GM18498 (cell line): ENCODE measurements at regions not wholly inside any gene's neighbourhood (a gene's known extent, or its start where the extent isn't known, plus 50 kb on each side); places are given as distances from the start of the nearest gene placed in this dataset.
"Not testable (repeated sequence)": the region's sequence is repeated elsewhere in the genome, so short reads cannot be mapped to it uniquely, and the experiment has no call there.

Experiments
- ATAC-seq: cut with Tn5 transposase; IDR thresholded peaks from one replicate; pipeline ENCODE4 v1.9.1; 2021; ENCODE audit warnings: mild to moderate bottlenecking, moderate library complexity; ENCODE audit not compliant: unreplicated experiment

GRCh38 chr7:32765185-32765584 is 126.4 kb downstream of the KBTBD2 start:
- ATAC-seq, result no peak

DNA sequence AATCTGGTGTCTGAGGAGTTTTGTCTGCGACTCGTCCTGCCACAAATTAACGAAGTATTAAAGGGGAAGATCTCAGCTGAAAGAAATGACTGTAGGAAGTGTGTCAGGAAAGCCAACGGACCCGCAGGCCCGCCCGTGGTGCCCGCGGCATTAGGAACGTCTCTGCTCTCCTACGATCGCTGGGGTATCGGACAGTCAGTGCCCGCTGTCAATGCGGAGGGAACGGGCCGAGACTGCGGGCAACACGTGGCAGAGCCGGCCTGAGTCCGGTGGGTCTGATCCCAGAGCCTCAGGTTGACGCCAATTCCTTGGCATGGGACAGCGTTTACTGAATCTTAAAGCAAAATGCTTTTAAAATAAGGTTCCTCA is 128.7 kb downstream of the KBTBD2 start:
- ATAC-seq, result no peak

GRCh38 chr7:32762206-32762924 is 129.2 kb downstream of the KBTBD2 start:
- not testable (repeated sequence) for ATAC-seq

- no peak for ATAC-seq
Measured at GRCh38 chr7:32761451-32762205, 129.9 kb downstream of the KBTBD2 start.

DNA sequence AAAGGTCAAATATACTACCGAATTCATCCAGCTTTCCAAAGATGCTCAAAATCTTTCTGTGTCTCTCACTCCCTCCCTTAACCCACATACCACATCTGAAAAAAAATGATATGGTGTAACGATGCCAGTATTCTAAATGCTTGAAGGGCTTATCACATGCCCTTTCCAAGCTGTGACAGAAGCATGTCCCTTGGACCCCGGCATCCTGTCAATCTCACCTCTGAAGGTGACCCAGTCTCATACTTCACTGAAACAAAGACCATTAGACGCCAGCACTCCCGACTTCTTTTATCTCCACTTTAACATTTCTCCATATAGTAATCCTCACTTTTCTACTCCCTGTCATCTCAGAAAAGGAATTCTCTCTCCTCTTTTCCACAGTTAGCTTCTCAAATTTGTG is 130.8 kb downstream of the KBTBD2 start:
- not testable (repeated sequence) for ATAC-seq

- not testable (repeated sequence) for ATAC-seq
Measured at GRCh38 chr7:32759859-32760258, 131.7 kb downstream of the KBTBD2 start.

GRCh38 chr7:32753872-32754271 is 137.7 kb downstream of the KBTBD2 start:
- ATAC-seq, result not testable (repeated sequence)

GRCh38 chr7:32748337-32748736 is 143.2 kb downstream of the KBTBD2 start:
- not testable (repeated sequence) for ATAC-seq

- not testable (repeated sequence) for ATAC-seq
Measured at GRCh38 chr7:32747443-32748148, 144.0 kb downstream of the KBTBD2 start.

GRCh38 chr7:32741853-32742476 is 149.6 kb downstream of the KBTBD2 start:
- ATAC-seq, result not testable (repeated sequence)

DNA sequence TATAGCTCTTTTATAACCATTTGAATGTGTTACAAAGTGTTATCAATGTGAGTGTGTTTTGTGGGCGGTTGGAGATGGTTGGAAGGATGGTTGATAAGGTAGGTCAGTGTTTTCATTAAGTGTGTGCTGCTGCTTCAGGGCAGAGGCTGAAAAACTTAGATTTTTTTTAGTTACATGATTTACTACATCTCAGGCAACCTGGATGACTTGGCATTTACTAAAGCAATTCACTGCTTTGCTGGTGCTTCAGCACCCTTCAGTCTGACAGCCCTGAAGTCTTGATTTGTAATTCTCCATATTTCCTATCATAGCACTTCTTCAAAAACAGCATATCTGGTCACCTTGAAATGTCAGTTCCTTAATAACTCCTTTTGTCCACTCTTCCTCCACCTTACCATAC is 151.8 kb downstream of the KBTBD2 start:
- ATAC-seq, result not testable (repeated sequence)

GRCh38 chr7:32738390-32738789 is 153.2 kb downstream of the KBTBD2 start:
- ATAC-seq, result not testable (repeated sequence)

GRCh38 chr7:32732767-32733166 is 158.8 kb downstream of the KBTBD2 start:
- ATAC-seq, result not testable (repeated sequence)

GRCh38 chr7:32729335-32729675 is 162.3 kb downstream of the KBTBD2 start:
- ATAC-seq, result not testable (repeated sequence)

DNA sequence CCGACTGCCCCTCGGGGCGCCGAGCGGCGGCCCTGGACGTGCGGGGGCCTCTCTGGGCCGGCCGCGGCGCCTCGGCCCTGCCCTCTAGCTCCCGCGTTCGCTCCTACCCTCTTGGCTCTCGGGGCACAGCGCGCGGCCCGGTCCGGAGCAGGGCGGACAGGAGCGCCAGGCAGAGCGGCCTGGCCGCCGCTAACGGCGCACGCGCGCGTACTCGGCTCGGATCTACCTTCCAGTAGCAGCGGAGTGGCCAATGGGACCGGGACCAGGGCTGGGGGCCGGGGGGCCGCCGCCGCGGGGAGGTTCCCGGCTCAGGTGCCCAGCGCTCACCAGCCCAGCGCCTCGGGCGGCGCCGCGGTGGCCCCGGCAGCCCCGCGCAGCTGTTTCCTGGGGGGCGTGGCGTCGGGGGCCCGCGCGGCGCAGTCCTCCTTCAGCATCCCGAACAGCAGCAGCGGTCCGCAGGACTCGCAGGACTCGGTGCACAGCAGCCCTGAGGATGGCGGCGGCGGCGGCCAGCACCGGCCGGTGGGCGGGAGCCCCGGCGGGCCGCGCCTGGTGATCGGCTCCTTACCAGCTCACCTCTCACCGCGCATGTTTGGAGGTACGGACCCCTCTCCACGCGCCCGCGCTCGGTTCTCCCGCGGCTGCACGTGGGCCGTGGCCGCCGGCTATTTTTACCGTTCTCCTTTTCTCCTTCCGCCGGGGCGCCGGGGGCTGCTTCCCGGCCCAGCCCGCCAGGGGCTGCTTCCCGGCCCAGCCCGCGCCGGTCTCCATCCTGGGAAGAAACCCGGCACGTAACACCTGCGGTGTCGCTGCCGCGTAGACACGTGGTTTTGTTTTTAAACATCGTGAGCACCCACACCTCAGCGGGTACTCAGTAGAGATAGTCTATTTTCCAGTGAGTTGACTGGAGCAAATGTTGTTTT is 162.9 kb downstream of the KBTBD2 start:
- peak; percentile 79 for ATAC-seq

DNA sequence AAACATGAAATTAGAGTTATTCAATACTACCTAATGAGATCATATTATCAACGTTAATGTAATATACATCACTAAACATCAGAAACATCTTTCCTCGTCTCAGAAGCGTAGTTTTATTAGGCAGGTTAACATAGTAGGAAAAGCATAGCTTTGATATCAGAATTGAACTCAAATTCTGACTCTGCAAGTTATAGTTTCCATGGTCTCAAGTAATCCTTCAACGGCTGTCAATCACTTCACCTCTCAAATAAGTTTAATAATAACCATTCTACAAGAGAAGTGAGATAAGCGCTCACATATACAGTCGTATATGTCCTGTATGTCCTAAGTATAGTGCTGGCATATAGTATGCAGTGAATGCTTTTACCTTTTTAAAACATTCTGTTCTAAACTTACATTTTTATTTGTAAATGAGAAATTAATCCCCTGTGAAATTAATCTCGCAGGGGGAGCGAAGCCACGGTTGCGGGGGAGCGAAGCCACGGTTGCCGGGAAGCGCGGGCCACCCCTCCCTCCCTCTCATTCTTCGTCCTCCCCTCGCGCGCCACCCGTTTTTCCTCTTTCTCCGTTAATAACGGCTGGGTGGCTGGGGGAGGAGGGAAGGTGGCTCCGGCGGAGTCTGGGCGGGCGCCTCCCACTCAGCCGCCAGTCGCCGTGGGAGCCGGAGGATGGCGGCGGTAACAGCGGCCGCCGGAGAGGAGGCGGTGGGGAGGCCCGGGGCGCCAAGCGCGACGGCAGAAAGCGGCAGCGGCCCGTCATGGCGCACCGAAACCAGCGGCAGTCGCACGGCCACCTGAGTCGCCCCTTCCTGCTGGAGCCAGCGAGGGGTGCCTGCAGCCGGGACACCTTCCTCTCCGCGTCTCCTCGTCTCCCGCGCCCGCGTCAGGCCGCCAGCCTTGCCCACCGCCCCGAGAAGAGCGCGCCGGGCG is 163.8 kb downstream of the KBTBD2 start:
- ATAC-seq, result peak; percentile 66

DNA sequence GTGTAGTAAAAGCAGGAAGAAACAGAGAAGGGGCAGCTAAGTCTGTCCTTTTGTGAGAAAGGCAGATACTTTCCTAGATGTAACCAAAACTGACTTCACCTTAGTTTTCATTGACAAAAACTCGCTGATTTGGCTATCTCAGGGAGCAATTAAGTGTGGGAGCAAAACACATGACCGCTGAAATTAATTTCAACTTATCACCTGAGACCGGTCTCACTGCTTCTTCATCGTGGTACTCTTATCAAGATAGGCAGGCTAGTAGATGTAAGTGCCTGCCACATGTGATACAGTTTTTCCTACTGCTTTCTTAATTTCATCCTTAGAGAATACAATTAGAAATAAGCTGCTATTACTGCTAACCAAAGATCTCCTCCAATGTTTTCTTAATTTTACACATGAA is 168.7 kb downstream of the KBTBD2 start:
- not testable (repeated sequence) for ATAC-seq

DNA sequence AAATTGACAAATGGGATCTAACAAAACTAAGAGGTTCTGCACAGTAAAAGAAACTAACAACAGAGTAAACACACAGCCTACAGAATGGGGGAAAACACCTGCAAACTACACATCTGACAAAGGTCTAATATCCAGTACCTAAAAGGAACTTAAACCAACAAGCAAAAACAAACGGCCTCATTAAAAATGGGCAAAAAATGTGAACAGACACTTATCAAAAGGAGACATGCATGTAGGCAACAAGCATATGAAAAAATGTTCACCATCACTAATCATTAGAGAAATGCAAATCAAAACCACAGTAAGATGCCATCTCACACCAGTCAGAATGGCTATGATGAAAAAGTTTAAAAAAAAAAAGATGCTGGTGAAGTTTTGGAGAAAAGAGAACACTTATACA is 197.4 kb downstream of the KBTBD2 start:
- ATAC-seq, result no peak
